ENCODE measurements at regions not wholly inside any gene's neighbourhood (a gene's known extent, or its start where the extent isn't known, plus 50 kb on each side); places are given as distances from the start of the nearest gene placed in this dataset.

GRCh38 chr5:107257885-107258520, 412.7 kb downstream of the EFNA5 start:
- no peak for TF ChIP-seq CTCF (IDR thresholded peaks at IDR 0.05)
- H3K27me3 Mint-ChIP-seq (ENCODE audit: low read depth, poor library complexity): no peaks in the 10 kb centered on the region
- H3K9me3 Mint-ChIP-seq: peaks cover 22% of the 10 kb centered on the region
- H3K27ac Mint-ChIP-seq: peak overlapping the region; percentile 81
- H3K36me3 Mint-ChIP-seq (ENCODE audit: low read depth): no peaks in the 10 kb centered on the region
- DNase-seq: no peak
- H3K4me1 Mint-ChIP-seq: peaks cover 19% of the 10 kb centered on the region
- no peak overlapping the region for H3K4me3 Mint-ChIP-seq

- Mint-ChIP-seq H3K4me1 (peaks cover 22% of the 10 kb centered on the region), H3K27me3 (ENCODE audit: low read depth, poor library complexity) (no peaks in the 10 kb centered on the region), H3K9me3 (peaks cover 8% of the 10 kb centered on the region), H3K27ac (no peak overlapping the region), H3K4me3 (no peak overlapping the region), H3K36me3 (ENCODE audit: low read depth) (no peaks in the 10 kb centered on the region)
- no peak for DNase-seq
- TF ChIP-seq CTCF (IDR thresholded peaks at IDR 0.05): no peak
Measured at GRCh38 chr5:107254902-107255234, 415.9 kb downstream of the EFNA5 start.

- Mint-ChIP-seq H3K27me3 (ENCODE audit: low read depth, poor library complexity) (no peaks in the 10 kb centered on the region), H3K27ac (no peak overlapping the region), H3K4me1 (peaks cover 22% of the 10 kb centered on the region), H3K4me3 (no peak overlapping the region), H3K36me3 (ENCODE audit: low read depth) (no peaks in the 10 kb centered on the region), H3K9me3 (peaks cover 4% of the 10 kb centered on the region)
- TF ChIP-seq CTCF (IDR thresholded peaks at IDR 0.05): no peak
- no peak for DNase-seq
Measured at GRCh38 chr5:107254214-107254901, 416.4 kb downstream of the EFNA5 start.

- peaks cover 5% of the 10 kb centered on the region for H3K27me3 Mint-ChIP-seq (ENCODE audit: low read depth, poor library complexity)
- H3K9me3 Mint-ChIP-seq: no peaks in the 10 kb centered on the region
- no peak for TF ChIP-seq CTCF (IDR thresholded peaks at IDR 0.05)
- no peak overlapping the region for H3K27ac Mint-ChIP-seq
- H3K36me3 Mint-ChIP-seq (ENCODE audit: low read depth): no peaks in the 10 kb centered on the region
- no peak overlapping the region for H3K4me3 Mint-ChIP-seq
- H3K4me1 Mint-ChIP-seq: peaks cover 22% of the 10 kb centered on the region
- no peak for DNase-seq
Measured at GRCh38 chr5:107253246-107253645, 417.5 kb downstream of the EFNA5 start.

GRCh38 chr5:107251151-107251550, 419.6 kb downstream of the EFNA5 start:
- no peak for DNase-seq
- Mint-ChIP-seq H3K9me3 (no peaks in the 10 kb centered on the region), H3K27ac (no peak overlapping the region), H3K4me1 (peaks cover 22% of the 10 kb centered on the region), H3K4me3 (no peak overlapping the region), H3K36me3 (ENCODE audit: low read depth) (no peaks in the 10 kb centered on the region), H3K27me3 (ENCODE audit: low read depth, poor library complexity) (peaks cover 7% of the 10 kb centered on the region)
- TF ChIP-seq CTCF (IDR thresholded peaks at IDR 0.05): no peak

Data from nephron progenitor cell (in vitro differentiated cells).